HG03354 (cell line): ENCODE measurements at regions not wholly inside any gene's neighbourhood (a gene's known extent, or its start where the extent isn't known, plus 50 kb on each side); places are given as distances from the start of the nearest gene placed in this dataset.

Source experiments
- ATAC-seq: cut with Tn5 transposase; IDR thresholded peaks from one replicate; pipeline ENCODE4 v1.9.1; 2021; ENCODE audit warnings: mild to moderate bottlenecking; ENCODE audit not compliant: unreplicated experiment, poor library complexity, severe bottlenecking

GRCh38 chr5:74103131-74104023, 477.4 kb downstream of the ARHGEF28 start:
- ATAC-seq: no peak

- no peak for ATAC-seq
Measured at GRCh38 chr5:74100268-74100665, 474.3 kb downstream of the ARHGEF28 start.

- no peak for ATAC-seq
Measured at GRCh38 chr5:74099538-74100267, 473.7 kb downstream of the ARHGEF28 start.

- no peak for ATAC-seq
Measured at GRCh38 chr5:74098941-74099340, 472.9 kb downstream of the ARHGEF28 start.

- ATAC-seq: no peak
Measured at GRCh38 chr5:74098456-74098855, 472.5 kb downstream of the ARHGEF28 start.

- ATAC-seq: no peak
Measured at GRCh38 chr5:74096325-74096724, 470.3 kb downstream of the ARHGEF28 start.

GRCh38 chr5:74095871-74096270, 469.9 kb downstream of the ARHGEF28 start:
- ATAC-seq: no peak

- no peak for ATAC-seq
Measured at GRCh38 chr5:74094782-74095108, 468.7 kb downstream of the ARHGEF28 start.

- ATAC-seq: no peak
Measured at GRCh38 chr5:74094096-74094781, 468.2 kb downstream of the ARHGEF28 start.

- ATAC-seq: no peak
Measured at GRCh38 chr5:74093561-74093960, 467.6 kb downstream of the ARHGEF28 start.

- ATAC-seq: no peak
Measured at GRCh38 chr5:74092766-74093165, 466.8 kb downstream of the ARHGEF28 start.

- no peak for ATAC-seq
Measured at GRCh38 chr5:74085782-74086181, 459.8 kb downstream of the ARHGEF28 start.

- no peak for ATAC-seq
Measured at GRCh38 chr5:74085186-74085585, 459.2 kb downstream of the ARHGEF28 start.

GRCh38 chr5:74083096-74083791, 457.2 kb downstream of the ARHGEF28 start:
- ATAC-seq: no peak

- ATAC-seq: no peak
Measured at GRCh38 chr5:74082512-74083055, 456.6 kb downstream of the ARHGEF28 start.

- no peak for ATAC-seq
Measured at GRCh38 chr5:74081126-74081525, 455.1 kb downstream of the ARHGEF28 start.

GRCh38 chr5:74079971-74080556, 454.1 kb downstream of the ARHGEF28 start:
- ATAC-seq: no peak

- no peak for ATAC-seq
Measured at GRCh38 chr5:74075501-74076484, 449.8 kb downstream of the ARHGEF28 start.
